ENCODE measurements at regions not wholly inside any gene's neighbourhood (a gene's known extent, or its start where the extent isn't known, plus 50 kb on each side); places are given as distances from the start of the nearest gene placed in this dataset.

DNA sequence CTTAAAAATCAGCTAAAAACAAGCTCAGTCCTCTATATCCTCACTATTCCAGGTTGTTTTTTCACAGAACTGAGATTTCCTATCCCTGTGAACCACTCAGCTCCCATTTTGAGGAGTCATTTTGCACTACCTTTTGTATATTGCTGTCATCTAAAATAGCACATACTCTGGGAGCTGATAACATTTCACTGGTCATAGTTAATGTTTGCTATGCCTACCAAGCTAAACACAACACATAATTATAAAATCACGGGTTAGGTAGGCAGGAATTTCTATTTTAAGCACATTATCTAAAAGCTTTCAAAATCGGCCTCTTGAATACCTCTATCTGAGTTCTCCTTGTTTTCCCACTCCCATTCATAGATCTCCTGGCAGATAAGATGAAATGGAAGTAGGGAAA lies 882.0 kb upstream of the INTU start:
- DNase-seq = no peak
- no peak for FAIRE-seq
- Histone ChIP-seq H3K27me3 (ENCODE audit: control insufficient read depth, insufficient read depth, low read length) (no peaks in the 10 kb centered on the region), H3K9ac (ENCODE audit: low read length in 3 of 3) (no peak overlapping the region), H3K36me3 (ENCODE audit: control insufficient read depth in 2 of 3, insufficient read depth in 3 of 3, low read length in 3 of 3) (no peaks in the 10 kb centered on the region), H3K9me3 (ENCODE audit: control insufficient read depth in 2 of 3, insufficient read depth in 1 of 3, low read length in 3 of 3) (no peaks in the 10 kb centered on the region), H3K4me1 (ENCODE audit: control insufficient read depth in 2 of 3, insufficient read depth in 2 of 3, low read depth in 1 of 3, low read length in 3 of 3) (no peaks in the 10 kb centered on the region), H3K27ac (ENCODE audit: low read depth in 2 of 2, low read length in 2 of 2) (no peak overlapping the region), H3K4me3 (ENCODE audit: low read length in 3 of 3) (no peak overlapping the region)
- intact Hi-C loops (cut with DNase I) = no loop called here
- TF ChIP-seq, protein P1, sequence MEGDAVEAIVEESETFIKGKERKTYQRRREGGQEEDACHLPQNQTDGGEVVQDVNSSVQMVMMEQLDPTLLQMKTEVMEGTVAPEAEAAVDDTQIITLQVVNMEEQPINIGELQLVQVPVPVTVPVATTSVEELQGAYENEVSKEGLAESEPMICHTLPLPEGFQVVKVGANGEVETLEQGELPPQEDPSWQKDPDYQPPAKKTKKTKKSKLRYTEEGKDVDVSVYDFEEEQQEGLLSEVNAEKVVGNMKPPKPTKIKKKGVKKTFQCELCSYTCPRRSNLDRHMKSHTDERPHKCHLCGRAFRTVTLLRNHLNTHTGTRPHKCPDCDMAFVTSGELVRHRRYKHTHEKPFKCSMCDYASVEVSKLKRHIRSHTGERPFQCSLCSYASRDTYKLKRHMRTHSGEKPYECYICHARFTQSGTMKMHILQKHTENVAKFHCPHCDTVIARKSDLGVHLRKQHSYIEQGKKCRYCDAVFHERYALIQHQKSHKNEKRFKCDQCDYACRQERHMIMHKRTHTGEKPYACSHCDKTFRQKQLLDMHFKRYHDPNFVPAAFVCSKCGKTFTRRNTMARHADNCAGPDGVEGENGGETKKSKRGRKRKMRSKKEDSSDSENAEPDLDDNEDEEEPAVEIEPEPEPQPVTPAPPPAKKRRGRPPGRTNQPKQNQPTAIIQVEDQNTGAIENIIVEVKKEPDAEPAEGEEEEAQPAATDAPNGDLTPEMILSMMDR (IDR thresholded peaks at IDR 0.05; ENCODE audit: borderline replicate concordance, extremely low read depth, insufficient read depth) = no peak

DNA sequence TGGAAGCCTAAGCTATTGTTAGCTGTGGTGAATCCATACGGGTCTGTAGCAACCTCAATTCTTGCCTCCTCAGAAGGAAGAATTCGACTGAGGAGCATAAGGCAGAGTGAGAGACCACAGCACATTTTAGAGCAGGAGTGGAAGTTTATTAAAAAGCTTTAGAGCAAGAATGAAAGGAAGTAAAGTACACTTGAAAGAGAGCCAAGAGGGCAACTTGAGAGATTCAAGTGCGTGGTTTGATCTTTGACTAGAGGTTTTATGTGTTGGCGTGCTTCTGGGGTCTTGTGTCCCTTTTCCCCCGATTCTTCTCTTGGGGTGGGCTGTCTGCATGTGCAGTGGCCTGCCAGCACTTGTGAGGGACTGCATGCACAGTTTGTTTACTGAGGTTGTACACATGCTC lies 880.6 kb upstream of the INTU start:
- TF ChIP-seq, protein P1 (IDR thresholded peaks at IDR 0.05; ENCODE audit: borderline replicate concordance, extremely low read depth, insufficient read depth) = no peak
- no peaks in the 10 kb centered on the region for H3K27me3 ChIP-seq (ENCODE audit: control insufficient read depth, insufficient read depth, low read length)
- no peaks in the 10 kb centered on the region for H3K36me3 ChIP-seq (ENCODE audit: control insufficient read depth in 2 of 3, insufficient read depth in 3 of 3, low read length in 3 of 3)
- no peak for FAIRE-seq
- no peaks in the 10 kb centered on the region for H3K9me3 ChIP-seq (ENCODE audit: control insufficient read depth in 2 of 3, insufficient read depth in 1 of 3, low read length in 3 of 3)
- no peak overlapping the region for H3K27ac ChIP-seq (ENCODE audit: low read depth in 2 of 2, low read length in 2 of 2)
- no peak overlapping the region for H3K4me3 ChIP-seq (ENCODE audit: low read length in 3 of 3)
- no peak for DNase-seq
- no peak overlapping the region for H3K9ac ChIP-seq (ENCODE audit: low read length in 3 of 3)
- intact Hi-C loops (cut with DNase I) = no loop called here
- no peaks in the 10 kb centered on the region for H3K4me1 ChIP-seq (ENCODE audit: control insufficient read depth in 2 of 3, insufficient read depth in 2 of 3, low read depth in 1 of 3, low read length in 3 of 3)

DNA sequence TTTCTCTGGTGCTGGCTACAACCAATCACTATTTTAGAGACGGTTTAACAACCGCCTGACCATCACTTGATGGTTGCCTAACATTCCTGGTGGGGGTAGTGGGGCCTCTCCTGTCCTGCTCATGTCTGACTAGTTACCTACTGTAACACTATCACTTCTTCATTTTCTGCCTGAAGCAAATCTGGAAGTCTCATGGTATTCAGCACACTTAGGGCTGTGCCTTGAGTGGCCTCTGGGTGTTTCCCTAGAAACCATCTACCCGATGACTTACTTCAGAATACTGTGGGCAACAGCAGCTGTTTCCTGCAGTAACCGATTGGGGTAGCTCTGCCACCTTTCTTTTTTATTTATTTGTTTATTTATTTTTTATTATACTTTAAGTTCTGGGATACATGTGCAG lies 880.1 kb upstream of the INTU start:
- FAIRE-seq (no peak), DNase-seq (no peak)
- intact Hi-C loops (cut with DNase I) = no loop called here
- Histone ChIP-seq H3K9me3 (ENCODE audit: control insufficient read depth in 2 of 3, insufficient read depth in 1 of 3, low read length in 3 of 3) (no peaks in the 10 kb centered on the region), H3K9ac (ENCODE audit: low read length in 3 of 3) (no peak overlapping the region), H3K4me3 (ENCODE audit: low read length in 3 of 3) (no peak overlapping the region), H3K27me3 (ENCODE audit: control insufficient read depth, insufficient read depth, low read length) (no peaks in the 10 kb centered on the region), H3K4me1 (ENCODE audit: control insufficient read depth in 2 of 3, insufficient read depth in 2 of 3, low read depth in 1 of 3, low read length in 3 of 3) (no peaks in the 10 kb centered on the region), H3K27ac (ENCODE audit: low read depth in 2 of 2, low read length in 2 of 2) (no peak overlapping the region), H3K36me3 (ENCODE audit: control insufficient read depth in 2 of 3, insufficient read depth in 3 of 3, low read length in 3 of 3) (no peaks in the 10 kb centered on the region)
- TF ChIP-seq, protein P1 (IDR thresholded peaks at IDR 0.05; ENCODE audit: borderline replicate concordance, extremely low read depth, insufficient read depth) = no peak

DNA sequence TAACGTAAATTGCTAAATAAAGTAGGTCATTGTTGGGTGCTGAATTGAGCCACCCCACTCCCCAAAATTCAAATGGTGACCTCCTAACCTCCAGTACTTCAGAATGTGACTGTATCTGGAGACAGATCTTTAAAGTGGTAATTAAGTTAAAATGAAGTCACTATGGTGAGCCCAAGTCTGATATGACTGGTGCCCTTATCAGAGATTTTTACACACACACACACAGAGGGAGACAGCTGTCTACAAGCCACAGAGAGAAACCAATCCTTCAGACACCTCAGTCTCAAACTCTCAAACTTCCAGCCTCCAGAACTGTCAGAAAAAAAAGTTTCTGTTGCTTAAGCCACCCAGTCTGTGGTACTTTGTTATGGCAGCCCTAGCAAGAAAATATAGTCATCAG lies 879.2 kb upstream of the INTU start:
- Histone ChIP-seq H3K4me1 (ENCODE audit: control insufficient read depth in 2 of 3, insufficient read depth in 2 of 3, low read depth in 1 of 3, low read length in 3 of 3) (no peaks in the 10 kb centered on the region), H3K4me3 (ENCODE audit: low read length in 3 of 3) (no peak overlapping the region), H3K27ac (ENCODE audit: low read depth in 2 of 2, low read length in 2 of 2) (no peak overlapping the region), H3K36me3 (ENCODE audit: control insufficient read depth in 2 of 3, insufficient read depth in 3 of 3, low read length in 3 of 3) (no peaks in the 10 kb centered on the region), H3K9me3 (ENCODE audit: control insufficient read depth in 2 of 3, insufficient read depth in 1 of 3, low read length in 3 of 3) (no peaks in the 10 kb centered on the region), H3K9ac (ENCODE audit: low read length in 3 of 3) (no peak overlapping the region), H3K27me3 (ENCODE audit: control insufficient read depth, insufficient read depth, low read length) (no peaks in the 10 kb centered on the region)
- FAIRE-seq (no peak), DNase-seq (no peak)
- TF ChIP-seq, protein P1 (IDR thresholded peaks at IDR 0.05; ENCODE audit: borderline replicate concordance, extremely low read depth, insufficient read depth) = no peak
- intact Hi-C loops (cut with DNase I) = no loop called here

Measured in kidney (tissue), 13 donors.